ENCODE measurements at regions not wholly inside any gene's neighbourhood (a gene's known extent, or its start where the extent isn't known, plus 50 kb on each side); places are given as distances from the start of the nearest gene placed in this dataset.

DNA sequence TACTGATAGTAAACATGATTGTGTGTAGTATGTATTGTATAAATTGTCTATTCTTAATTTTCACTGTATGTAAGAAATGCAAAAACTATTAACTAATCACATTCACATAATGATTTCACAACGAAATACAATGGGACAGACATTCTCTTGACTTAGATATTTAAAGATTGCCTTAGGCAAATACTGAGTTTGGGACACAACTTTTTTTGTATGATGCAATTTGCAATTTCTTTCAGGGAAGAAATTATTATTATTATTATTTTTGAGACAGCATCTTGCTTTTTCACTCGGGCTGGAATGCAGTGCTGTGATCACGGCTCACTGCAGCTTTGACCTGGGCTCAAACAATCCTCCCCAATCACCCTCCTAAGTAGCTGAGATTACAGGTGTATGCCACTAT is 173.2 kb upstream of the TRIM24 start:
- TF ChIP-seq ZBTB33 (IDR thresholded peaks at IDR 0.05) (no peak), NFIC (IDR thresholded peaks at IDR 0.05; ENCODE audit: low read depth, low read length) (no peak), EZH2 (IDR thresholded peaks at IDR 0.05; ENCODE audit: borderline replicate concordance, control insufficient read depth, low read depth, low read length) (no peak), NKRF (conservative IDR thresholded peaks at IDR 0.05) (no peak), SRF (IDR thresholded peaks at IDR 0.05; ENCODE audit: low read depth in 2 of 2, low read length in 2 of 2) (no peak), POLR2A (IDR thresholded peaks at IDR 0.05; ENCODE audit: low read depth, low read length) (no peak), SIN3A (IDR thresholded peaks at IDR 0.05; ENCODE audit: low read depth, low read length) (no peak), TCF7 (IDR thresholded peaks at IDR 0.05; ENCODE audit: borderline replicate concordance) (no peak), BCL11A (IDR thresholded peaks at IDR 0.05; ENCODE audit: low read depth, low read length) (no peak), FOXK2 (IDR thresholded peaks at IDR 0.05) (no peak), BRCA1 (IDR thresholded peaks at IDR 0.05; ENCODE audit: low read depth, low read length) (no peak)
- TF ChIP-seq, protein P1, sequence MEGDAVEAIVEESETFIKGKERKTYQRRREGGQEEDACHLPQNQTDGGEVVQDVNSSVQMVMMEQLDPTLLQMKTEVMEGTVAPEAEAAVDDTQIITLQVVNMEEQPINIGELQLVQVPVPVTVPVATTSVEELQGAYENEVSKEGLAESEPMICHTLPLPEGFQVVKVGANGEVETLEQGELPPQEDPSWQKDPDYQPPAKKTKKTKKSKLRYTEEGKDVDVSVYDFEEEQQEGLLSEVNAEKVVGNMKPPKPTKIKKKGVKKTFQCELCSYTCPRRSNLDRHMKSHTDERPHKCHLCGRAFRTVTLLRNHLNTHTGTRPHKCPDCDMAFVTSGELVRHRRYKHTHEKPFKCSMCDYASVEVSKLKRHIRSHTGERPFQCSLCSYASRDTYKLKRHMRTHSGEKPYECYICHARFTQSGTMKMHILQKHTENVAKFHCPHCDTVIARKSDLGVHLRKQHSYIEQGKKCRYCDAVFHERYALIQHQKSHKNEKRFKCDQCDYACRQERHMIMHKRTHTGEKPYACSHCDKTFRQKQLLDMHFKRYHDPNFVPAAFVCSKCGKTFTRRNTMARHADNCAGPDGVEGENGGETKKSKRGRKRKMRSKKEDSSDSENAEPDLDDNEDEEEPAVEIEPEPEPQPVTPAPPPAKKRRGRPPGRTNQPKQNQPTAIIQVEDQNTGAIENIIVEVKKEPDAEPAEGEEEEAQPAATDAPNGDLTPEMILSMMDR (IDR thresholded peaks at IDR 0.05 in 2 of 3, conservative IDR thresholded peaks at IDR 0.05 in 1 of 3; ENCODE audit: control insufficient read depth in 2 of 3, extremely low read depth in 1 of 3, insufficient read depth in 1 of 3, low read depth in 3 of 3, low read length in 3 of 3), result no peak
- TF ChIP-seq, protein P2, sequence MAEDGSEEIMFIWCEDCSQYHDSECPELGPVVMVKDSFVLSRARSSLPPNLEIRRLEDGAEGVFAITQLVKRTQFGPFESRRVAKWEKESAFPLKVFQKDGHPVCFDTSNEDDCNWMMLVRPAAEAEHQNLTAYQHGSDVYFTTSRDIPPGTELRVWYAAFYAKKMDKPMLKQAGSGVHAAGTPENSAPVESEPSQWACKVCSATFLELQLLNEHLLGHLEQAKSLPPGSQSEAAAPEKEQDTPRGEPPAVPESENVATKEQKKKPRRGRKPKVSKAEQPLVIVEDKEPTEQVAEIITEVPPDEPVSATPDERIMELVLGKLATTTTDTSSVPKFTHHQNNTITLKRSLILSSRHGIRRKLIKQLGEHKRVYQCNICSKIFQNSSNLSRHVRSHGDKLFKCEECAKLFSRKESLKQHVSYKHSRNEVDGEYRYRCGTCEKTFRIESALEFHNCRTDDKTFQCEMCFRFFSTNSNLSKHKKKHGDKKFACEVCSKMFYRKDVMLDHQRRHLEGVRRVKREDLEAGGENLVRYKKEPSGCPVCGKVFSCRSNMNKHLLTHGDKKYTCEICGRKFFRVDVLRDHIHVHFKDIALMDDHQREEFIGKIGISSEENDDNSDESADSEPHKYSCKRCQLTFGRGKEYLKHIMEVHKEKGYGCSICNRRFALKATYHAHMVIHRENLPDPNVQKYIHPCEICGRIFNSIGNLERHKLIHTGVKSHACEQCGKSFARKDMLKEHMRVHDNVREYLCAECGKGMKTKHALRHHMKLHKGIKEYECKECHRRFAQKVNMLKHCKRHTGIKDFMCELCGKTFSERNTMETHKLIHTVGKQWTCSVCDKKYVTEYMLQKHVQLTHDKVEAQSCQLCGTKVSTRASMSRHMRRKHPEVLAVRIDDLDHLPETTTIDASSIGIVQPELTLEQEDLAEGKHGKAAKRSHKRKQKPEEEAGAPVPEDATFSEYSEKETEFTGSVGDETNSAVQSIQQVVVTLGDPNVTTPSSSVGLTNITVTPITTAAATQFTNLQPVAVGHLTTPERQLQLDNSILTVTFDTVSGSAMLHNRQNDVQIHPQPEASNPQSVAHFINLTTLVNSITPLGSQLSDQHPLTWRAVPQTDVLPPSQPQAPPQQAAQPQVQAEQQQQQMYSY (CRISPR knock-in tag; IDR thresholded peaks at IDR 0.05), result no peak
- TF ChIP-seq, protein P3, sequence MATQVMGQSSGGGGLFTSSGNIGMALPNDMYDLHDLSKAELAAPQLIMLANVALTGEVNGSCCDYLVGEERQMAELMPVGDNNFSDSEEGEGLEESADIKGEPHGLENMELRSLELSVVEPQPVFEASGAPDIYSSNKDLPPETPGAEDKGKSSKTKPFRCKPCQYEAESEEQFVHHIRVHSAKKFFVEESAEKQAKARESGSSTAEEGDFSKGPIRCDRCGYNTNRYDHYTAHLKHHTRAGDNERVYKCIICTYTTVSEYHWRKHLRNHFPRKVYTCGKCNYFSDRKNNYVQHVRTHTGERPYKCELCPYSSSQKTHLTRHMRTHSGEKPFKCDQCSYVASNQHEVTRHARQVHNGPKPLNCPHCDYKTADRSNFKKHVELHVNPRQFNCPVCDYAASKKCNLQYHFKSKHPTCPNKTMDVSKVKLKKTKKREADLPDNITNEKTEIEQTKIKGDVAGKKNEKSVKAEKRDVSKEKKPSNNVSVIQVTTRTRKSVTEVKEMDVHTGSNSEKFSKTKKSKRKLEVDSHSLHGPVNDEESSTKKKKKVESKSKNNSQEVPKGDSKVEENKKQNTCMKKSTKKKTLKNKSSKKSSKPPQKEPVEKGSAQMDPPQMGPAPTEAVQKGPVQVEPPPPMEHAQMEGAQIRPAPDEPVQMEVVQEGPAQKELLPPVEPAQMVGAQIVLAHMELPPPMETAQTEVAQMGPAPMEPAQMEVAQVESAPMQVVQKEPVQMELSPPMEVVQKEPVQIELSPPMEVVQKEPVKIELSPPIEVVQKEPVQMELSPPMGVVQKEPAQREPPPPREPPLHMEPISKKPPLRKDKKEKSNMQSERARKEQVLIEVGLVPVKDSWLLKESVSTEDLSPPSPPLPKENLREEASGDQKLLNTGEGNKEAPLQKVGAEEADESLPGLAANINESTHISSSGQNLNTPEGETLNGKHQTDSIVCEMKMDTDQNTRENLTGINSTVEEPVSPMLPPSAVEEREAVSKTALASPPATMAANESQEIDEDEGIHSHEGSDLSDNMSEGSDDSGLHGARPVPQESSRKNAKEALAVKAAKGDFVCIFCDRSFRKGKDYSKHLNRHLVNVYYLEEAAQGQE (IDR thresholded peaks at IDR 0.05; ENCODE audit: low read depth, low read length), result no peak
